Activated CD8-positive, alpha-beta memory T cell treated with anti-CD3 and anti-CD28 coated beads, Interleukin-2, amount 10 ng/mL, durations not matched to agents 7 days and 5 days (primary cell): ENCODE measurements at regions not wholly inside any gene's neighbourhood (a gene's known extent, or its start where the extent isn't known, plus 50 kb on each side); places are given as distances from the start of the nearest gene placed in this dataset.

Experiments
- ATAC-seq: fragments of 150-1000 bp; cut with Tn5 transposase; one replicate; pipeline ENCODE4 v1.10.0; 2021; ENCODE audit warnings: moderate library complexity
- CTCF ChIA-PET: fragments of 350-600 bp; sonication (Branson Sonifier 250); formaldehyde crosslinking; loops from one replicate; lab custom pipeline; 2021; ENCODE audit warnings: antibody characterized with exemption; lab: Charles Lee
- DNase-seq: peaks from one replicate; pipeline ENCODE4 v3.0.0-alpha.2; 2020
- H3K27ac Mint-ChIP-seq: one replicate; pipeline ENCODE4 v1.8.0; 2021; ENCODE audit warnings: mild to moderate bottlenecking, mixed read lengths
- H3K27me3 Mint-ChIP-seq: one replicate; pipeline ENCODE4 v1.8.0; 2021; ENCODE audit warnings: mixed read lengths
- H3K36me3 Mint-ChIP-seq: one replicate; pipeline ENCODE4 v1.8.0; 2021; ENCODE audit warnings: mild to moderate bottlenecking, mixed read lengths
- H3K4me1 Mint-ChIP-seq: one replicate; pipeline ENCODE4 v1.8.0; 2021; ENCODE audit warnings: mixed read lengths
- H3K4me3 Mint-ChIP-seq: one replicate; pipeline ENCODE4 v1.8.0; 2021; ENCODE audit warnings: mild to moderate bottlenecking, moderate library complexity, mixed read lengths
- H3K9me3 Mint-ChIP-seq: one replicate; pipeline ENCODE4 v1.8.0; 2022; ENCODE audit warnings: low read depth, mixed read lengths

DNA sequence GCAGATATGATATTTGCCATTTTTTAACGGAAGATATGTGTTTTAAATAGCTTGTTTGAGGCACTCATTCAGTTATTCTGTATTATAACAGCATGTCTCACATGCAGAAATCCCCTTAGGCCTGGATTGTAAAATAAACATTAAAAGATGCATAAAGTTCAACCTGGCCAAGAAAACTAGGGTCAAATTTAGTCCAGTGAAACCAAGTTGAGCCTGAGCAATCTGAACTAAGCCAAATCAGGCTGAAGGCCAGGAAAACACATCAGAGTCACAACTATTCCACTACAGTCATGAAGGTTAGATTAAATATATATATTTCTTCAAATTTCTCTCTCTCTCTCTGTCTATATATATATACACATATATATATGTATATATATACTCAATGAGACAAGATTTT lies 504.8 kb downstream of the SLITRK1 start:
- CTCF ChIA-PET, result no interaction called here
- ATAC-seq (no peak), DNase-seq (no peak)
- Mint-ChIP-seq H3K4me1 (no peaks in the 10 kb centered on the region), H3K4me3 (no peak overlapping the region), H3K27me3 (no peaks in the 10 kb centered on the region), H3K9me3 (peaks cover 9% of the 10 kb centered on the region), H3K27ac (no peak overlapping the region), H3K36me3 (no peaks in the 10 kb centered on the region)

DNA sequence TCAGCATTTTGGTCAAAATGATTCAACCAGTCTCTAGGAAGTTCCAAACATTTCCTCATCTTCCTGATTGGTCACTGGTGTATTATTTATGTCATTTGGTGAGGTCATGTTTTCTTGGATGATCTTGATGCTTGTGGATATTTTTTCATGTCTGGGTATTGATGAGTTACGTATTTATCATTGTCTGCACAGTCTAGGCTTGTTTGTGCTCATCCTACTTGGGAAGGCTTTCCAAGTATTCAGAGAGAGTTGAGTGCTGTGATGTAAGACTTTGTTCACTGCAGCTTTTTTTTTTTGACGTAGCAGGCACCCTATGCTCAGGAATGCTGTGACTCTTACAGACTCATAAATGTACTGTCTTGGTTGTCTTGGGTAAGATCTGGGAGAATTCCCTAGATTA lies 509.5 kb downstream of the SLITRK1 start:
- Mint-ChIP-seq H3K4me3 (no peak overlapping the region), H3K9me3 (peaks cover 12% of the 10 kb centered on the region), H3K27me3 (no peaks in the 10 kb centered on the region), H3K36me3 (no peaks in the 10 kb centered on the region), H3K27ac (no peak overlapping the region), H3K4me1 (no peaks in the 10 kb centered on the region)
- ATAC-seq (no peak), DNase-seq (no peak)
- CTCF ChIA-PET, result no interaction called here

DNA sequence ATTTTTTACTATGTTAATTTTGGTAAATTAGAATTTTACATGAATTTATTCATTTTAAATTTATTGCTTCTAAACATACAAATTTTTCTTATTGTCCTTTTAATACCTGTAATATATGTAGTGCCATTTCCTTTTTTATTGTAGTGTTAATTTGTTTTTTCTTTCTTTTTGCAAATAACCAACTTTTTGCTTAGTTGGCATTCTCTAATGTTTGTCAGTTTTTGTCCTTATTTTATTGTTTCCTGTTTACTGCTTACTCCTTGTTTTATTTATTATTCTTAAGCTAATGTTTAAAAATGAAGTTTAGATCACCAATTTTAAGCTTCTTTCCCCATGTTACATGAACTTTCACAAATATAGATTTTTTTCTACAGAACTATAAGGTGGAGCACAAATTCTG lies 516.6 kb downstream of the SLITRK1 start:
- no peak for DNase-seq
- Mint-ChIP-seq H3K4me3 (no peak overlapping the region), H3K27ac (no peak overlapping the region), H3K36me3 (no peaks in the 10 kb centered on the region), H3K27me3 (no peaks in the 10 kb centered on the region), H3K4me1 (no peaks in the 10 kb centered on the region), H3K9me3 (peaks cover 4% of the 10 kb centered on the region)
- CTCF ChIA-PET, result no interaction called here
- ATAC-seq, result no peak

DNA sequence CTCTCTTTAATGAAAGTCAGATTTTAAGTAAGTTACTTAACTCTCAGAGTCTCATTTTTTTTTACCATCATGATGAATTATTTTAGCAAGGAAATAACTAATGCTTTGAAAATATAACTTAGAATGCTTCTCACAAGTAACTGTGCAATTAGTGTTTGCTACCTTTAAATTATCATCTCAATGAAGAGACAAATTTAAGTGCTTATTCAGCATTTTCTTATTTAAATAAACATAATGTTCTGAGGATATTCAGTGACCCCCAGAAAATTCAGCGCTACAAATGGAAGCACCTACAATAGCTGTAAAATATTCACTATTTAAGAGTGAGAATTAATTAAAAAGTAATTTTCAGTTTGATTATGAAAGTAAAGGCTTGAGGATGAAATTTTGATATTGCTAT lies 527.2 kb downstream of the SLITRK1 start:
- DNase-seq, result no peak
- no peak overlapping the region for H3K4me3 Mint-ChIP-seq
- no peaks in the 10 kb centered on the region for H3K9me3 Mint-ChIP-seq
- no peak for ATAC-seq
- H3K27ac Mint-ChIP-seq, result no peak overlapping the region
- H3K27me3 Mint-ChIP-seq, result no peaks in the 10 kb centered on the region
- no peaks in the 10 kb centered on the region for H3K36me3 Mint-ChIP-seq
- CTCF ChIA-PET, result no interaction called here
- no peaks in the 10 kb centered on the region for H3K4me1 Mint-ChIP-seq

DNA sequence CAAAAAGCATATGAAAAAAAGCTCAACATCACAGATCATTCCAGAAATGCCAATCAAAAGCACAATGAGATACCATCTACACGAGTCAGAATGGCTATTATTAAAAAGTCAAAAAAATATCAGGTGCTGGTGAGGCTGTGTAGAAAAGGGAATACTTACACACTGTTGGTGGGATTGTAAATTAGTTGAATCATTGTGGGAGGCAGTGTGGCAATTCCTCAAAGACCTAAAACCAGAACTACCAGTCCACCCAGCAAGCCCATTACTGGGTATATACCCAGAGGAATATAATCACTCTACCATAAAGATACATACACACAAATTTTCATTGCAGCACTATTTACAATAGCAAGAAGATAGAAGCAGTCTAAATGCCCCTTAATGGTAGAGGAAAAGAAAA lies 529.9 kb downstream of the SLITRK1 start:
- H3K27me3 Mint-ChIP-seq, result no peaks in the 10 kb centered on the region
- CTCF ChIA-PET, result no interaction called here
- no peaks in the 10 kb centered on the region for H3K4me1 Mint-ChIP-seq
- H3K9me3 Mint-ChIP-seq, result no peaks in the 10 kb centered on the region
- no peak overlapping the region for H3K4me3 Mint-ChIP-seq
- H3K36me3 Mint-ChIP-seq, result no peaks in the 10 kb centered on the region
- no peak for DNase-seq
- no peak overlapping the region for H3K27ac Mint-ChIP-seq
- ATAC-seq, result no peak

DNA sequence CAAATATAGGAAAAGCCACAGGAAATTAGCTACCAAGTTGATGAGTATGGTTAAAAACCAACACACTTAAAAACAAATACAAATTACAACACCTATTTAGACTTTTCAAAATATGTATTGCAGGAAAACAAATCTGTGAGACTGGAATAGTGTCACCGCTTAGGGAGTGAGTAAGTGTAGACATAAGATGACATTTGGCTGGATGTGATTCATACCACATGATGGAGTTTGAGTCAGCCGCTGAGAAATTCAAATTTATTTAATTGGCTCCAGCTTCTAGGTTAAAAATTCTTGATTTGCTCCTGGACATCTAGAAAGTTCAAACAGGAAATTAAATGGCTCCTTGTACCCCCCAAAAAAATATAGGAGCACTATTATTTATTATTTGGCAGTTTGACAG lies 531.7 kb downstream of the SLITRK1 start:
- H3K9me3 Mint-ChIP-seq, result no peaks in the 10 kb centered on the region
- H3K27ac Mint-ChIP-seq, result no peak overlapping the region
- no peaks in the 10 kb centered on the region for H3K27me3 Mint-ChIP-seq

DNA sequence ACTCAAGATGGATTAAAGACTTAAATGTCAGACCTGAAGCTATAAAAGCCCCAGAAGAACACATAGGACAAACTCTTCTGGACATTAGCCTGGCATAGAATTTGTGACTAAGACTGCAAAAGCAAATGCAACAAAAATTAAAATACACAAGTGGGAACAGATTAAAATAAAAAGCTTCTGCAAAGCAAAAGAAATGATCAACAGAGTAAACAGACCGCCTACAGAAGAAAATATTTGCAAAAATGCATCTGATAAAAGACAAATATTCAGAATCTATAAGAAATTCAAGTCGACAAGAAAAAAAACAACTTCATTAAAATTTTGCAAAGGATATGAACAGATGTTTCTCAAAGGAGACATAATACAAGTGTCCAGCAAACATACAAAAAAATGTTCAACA lies 537.8 kb downstream of the SLITRK1 start:
- CTCF ChIA-PET, result no interaction called here
- H3K27me3 Mint-ChIP-seq, result no peaks in the 10 kb centered on the region
- H3K4me1 Mint-ChIP-seq, result no peaks in the 10 kb centered on the region
- H3K27ac Mint-ChIP-seq, result no peak overlapping the region
- ATAC-seq, result no peak
- H3K36me3 Mint-ChIP-seq, result no peaks in the 10 kb centered on the region
- DNase-seq, result no peak
- no peaks in the 10 kb centered on the region for H3K9me3 Mint-ChIP-seq
- H3K4me3 Mint-ChIP-seq, result no peak overlapping the region

More for the DNA sequence above, 531.7 kb downstream of the SLITRK1 start:
- Mint-ChIP-seq H3K36me3 (no peaks in the 10 kb centered on the region), H3K4me3 (no peak overlapping the region), H3K4me1 (no peaks in the 10 kb centered on the region)
- DNase-seq (no peak), ATAC-seq (no peak)
- CTCF ChIA-PET, result no interaction called here

DNA sequence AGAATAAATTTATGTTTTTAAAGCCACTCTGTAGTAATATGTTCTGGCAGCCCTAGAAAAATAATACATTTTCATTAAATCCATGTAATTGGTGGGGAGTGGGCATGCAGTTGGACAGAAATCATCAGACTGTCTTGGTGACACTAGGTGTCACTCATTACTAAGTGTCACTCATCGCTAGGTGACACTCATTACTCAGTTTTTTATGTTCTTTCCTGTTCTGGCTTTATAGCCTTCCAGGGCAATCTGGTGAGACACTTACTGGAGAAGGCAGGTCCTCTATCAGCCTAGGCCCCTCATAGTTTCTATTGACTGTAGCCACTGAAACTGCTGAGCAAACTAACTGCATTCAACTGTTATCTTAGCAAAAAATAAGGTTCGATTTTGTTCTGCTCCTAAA lies 542.1 kb downstream of the SLITRK1 start:
- no peaks in the 10 kb centered on the region for H3K4me1 Mint-ChIP-seq
- ATAC-seq, result no peak

DNA sequence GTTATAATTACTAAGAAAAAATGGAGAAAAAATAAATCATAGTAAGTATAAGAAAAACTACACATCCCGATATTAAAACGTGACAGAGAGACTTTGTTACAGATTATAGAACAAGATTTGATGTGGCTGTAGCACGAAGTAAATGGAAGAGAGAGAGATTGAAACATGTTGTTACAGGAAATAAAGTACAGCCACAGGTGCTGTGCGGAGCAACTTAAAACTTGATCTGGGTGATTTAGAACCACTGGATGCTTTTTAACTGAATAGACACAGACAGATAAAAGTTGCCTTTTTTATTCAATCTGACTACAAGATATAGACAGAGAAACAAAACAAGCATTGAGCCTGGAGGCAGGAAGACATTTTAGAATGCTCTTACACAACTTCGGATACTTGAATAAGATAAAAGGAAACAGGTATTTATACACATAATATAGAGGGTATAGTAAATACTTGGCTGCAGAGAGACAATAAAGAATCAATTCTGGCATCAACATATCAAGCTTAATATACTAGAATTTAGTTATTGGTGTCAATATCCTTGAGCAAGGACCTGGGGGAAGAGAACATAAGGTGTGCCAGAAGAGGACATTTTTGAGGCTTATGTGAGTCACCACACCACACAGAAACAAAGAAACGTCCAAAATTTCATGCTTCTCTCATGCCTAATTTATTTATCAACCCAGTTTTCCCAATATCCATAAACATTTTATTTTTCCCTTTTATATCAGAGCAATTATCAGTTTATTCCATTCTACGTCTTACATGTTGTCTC lies 548.5 kb downstream of the SLITRK1 start:
- ATAC-seq, result no peak
- CTCF ChIA-PET, result no interaction called here
- Mint-ChIP-seq H3K36me3 (no peaks in the 10 kb centered on the region), H3K27me3 (no peaks in the 10 kb centered on the region), H3K9me3 (peaks cover 6% of the 10 kb centered on the region), H3K27ac (no peak overlapping the region), H3K4me3 (no peak overlapping the region), H3K4me1 (no peaks in the 10 kb centered on the region)
- no peak for DNase-seq

More for the DNA sequence above, 542.1 kb downstream of the SLITRK1 start:
- Mint-ChIP-seq H3K9me3 (peaks cover 2% of the 10 kb centered on the region), H3K4me3 (no peak overlapping the region), H3K27me3 (no peaks in the 10 kb centered on the region), H3K27ac (no peak overlapping the region), H3K36me3 (no peaks in the 10 kb centered on the region)
- no peak for DNase-seq
- CTCF ChIA-PET, result no interaction called here

DNA sequence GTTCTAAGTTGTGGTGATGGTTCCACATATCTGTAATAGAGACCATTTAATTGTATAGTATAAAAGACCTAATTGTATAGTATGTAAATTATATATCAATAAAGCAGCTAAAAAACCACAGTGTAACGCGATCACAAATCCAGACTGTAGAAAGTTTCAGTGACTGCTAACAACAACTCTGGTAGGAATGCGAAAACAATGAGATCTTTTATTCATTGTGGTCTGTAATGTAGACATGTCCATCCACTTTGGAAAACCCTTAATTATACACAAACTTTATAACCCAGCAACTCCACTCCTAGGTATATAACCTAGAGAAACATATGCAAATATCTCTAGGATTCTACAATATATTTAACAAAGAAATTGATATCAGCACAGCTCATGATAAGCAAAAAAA lies 549.5 kb downstream of the SLITRK1 start:
- Mint-ChIP-seq H3K27me3 (no peaks in the 10 kb centered on the region), H3K4me3 (no peak overlapping the region), H3K9me3 (peaks cover 4% of the 10 kb centered on the region), H3K4me1 (no peaks in the 10 kb centered on the region), H3K27ac (no peak overlapping the region), H3K36me3 (no peaks in the 10 kb centered on the region)
- no peak for ATAC-seq
- no peak for DNase-seq
- CTCF ChIA-PET, result no interaction called here

DNA sequence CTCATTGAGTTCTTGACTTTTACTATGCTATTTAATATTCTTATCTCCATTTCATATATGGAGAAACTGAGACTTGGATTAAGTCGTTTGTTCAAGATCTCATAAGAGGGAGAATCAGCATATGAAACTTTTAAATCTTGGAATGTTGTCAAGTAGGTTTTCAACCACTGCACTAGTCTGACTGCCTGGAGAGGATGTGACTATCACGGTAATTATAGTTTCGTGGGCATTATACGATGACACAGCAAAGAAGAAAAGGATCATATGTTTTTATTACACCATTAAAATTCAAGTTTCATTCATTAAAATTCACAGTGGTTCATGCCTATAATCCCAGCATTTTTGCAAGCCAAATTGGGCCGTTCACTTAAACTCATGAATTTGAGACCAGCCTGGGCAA lies 555.2 kb downstream of the SLITRK1 start:
- H3K9me3 Mint-ChIP-seq, result peaks cover 6% of the 10 kb centered on the region
- no peaks in the 10 kb centered on the region for H3K4me1 Mint-ChIP-seq
- CTCF ChIA-PET, result no interaction called here
- H3K4me3 Mint-ChIP-seq, result no peak overlapping the region
- DNase-seq (no peak), ATAC-seq (no peak)
- H3K36me3 Mint-ChIP-seq, result no peaks in the 10 kb centered on the region
- H3K27ac Mint-ChIP-seq, result no peak overlapping the region
- H3K27me3 Mint-ChIP-seq, result no peaks in the 10 kb centered on the region

DNA sequence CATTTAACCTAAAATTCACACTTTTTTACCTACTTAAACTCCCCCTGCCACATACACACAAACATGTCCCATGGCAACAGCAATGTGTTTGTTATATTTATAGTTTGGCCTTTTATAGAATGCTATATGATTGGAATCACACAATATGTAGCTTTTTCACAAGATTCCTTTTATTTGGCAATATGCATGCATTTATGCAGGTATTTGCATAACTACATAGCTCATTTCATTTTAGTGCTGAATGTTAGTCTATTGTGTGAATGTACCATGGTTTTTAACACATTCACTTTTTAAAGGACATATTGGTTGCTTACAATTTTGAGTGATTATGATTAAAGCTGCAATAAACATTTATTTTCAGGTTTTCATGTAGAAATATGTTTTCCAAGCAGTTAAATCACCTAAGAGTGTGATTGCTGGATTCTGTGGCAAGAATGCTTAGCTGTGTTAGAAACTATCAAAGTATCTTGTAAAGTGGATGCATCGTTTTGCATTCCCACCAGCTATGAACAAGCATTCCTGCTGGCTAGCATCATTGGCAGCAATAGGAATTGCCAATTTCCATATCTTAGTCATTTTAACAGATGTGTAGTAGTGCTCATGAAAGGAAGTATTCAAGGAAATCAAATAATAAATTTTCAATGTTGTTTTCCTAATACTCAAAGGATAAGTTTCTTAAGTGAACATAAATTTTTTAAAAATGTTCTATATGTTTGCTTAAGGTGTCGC lies 557.0 kb downstream of the SLITRK1 start:
- CTCF ChIA-PET, result no interaction called here
- ATAC-seq (no peak), DNase-seq (no peak)
- H3K4me1 Mint-ChIP-seq, result no peaks in the 10 kb centered on the region
- H3K36me3 Mint-ChIP-seq, result no peaks in the 10 kb centered on the region
- peaks cover 2% of the 10 kb centered on the region for H3K9me3 Mint-ChIP-seq
- H3K27ac Mint-ChIP-seq, result no peak overlapping the region
- no peaks in the 10 kb centered on the region for H3K27me3 Mint-ChIP-seq
- H3K4me3 Mint-ChIP-seq, result no peak overlapping the region

DNA sequence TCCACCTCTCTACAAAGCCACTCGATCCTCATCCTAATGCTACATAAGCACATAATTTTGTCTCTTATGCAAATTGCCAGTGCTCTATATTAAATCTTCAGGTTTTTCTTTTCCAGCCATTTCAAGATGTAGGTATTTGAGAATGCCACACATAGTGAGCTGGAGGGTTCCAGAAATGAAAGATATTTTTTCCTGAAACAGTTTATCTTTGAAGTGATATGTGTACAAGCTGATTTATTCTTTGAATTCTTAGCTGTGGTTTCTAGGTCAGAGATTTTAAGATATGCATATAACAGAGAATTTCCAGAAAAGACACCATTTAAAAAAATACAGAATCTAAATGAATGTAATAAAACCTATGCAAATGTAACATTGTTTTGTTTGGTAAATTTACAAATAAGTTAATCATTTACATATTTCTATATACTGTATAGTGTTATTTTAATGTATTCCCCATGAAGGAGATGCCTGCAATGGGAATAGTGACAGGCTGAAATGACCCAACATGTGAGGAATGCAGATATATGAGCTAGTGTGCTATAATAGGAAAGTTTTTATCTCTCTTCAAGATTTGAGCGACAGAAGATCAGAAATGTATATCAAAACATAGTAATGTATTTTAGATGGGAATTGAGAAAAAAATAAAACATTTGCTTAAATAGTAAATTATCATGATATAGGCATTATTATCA lies 570.2 kb downstream of the SLITRK1 start:
- CTCF ChIA-PET, result no interaction called here
- Mint-ChIP-seq H3K27me3 (no peaks in the 10 kb centered on the region), H3K4me3 (no peak overlapping the region), H3K27ac (no peak overlapping the region), H3K4me1 (no peaks in the 10 kb centered on the region), H3K36me3 (no peaks in the 10 kb centered on the region), H3K9me3 (peaks cover 2% of the 10 kb centered on the region)
- DNase-seq, result no peak
- ATAC-seq, result no peak

DNA sequence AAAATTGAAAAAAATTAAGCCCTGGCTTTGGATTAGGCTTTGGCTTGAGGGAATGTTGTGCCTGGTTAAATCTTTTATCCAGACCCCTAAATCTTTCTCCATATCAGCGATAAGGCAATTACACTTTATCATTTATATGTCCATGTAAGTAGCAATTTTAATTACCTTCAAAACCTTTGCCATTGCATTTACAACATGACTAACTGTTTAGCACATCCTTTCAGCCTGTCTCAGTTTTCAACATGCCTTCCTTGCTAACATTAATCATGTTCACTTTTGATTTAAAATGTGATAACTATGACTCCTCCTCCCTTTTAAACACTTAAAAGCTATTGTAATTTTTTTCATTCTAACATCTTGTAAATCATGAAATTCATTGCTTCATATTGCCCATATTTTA lies 583.7 kb downstream of the SLITRK1 start:
- H3K4me1 Mint-ChIP-seq, result no peaks in the 10 kb centered on the region
- H3K4me3 Mint-ChIP-seq, result no peak overlapping the region
- no peaks in the 10 kb centered on the region for H3K27me3 Mint-ChIP-seq
- DNase-seq, result no peak
- H3K27ac Mint-ChIP-seq, result no peak overlapping the region
- ATAC-seq, result no peak
- H3K36me3 Mint-ChIP-seq, result no peaks in the 10 kb centered on the region
- CTCF ChIA-PET, result no interaction called here
- H3K9me3 Mint-ChIP-seq, result peaks cover 5% of the 10 kb centered on the region
